NCI-H2081 treated with DMSO at 0.1 percent for 48 hours (cell line): ENCODE measurements at regions not wholly inside any gene's neighbourhood (a gene's known extent, or its start where the extent isn't known, plus 50 kb on each side); places are given as distances from the start of the nearest gene placed in this dataset.

Experiments used
- DNase-seq: peaks from one replicate; lab custom pipeline; 2025; lab: John Stamatoyannopoulos, UW

DNA sequence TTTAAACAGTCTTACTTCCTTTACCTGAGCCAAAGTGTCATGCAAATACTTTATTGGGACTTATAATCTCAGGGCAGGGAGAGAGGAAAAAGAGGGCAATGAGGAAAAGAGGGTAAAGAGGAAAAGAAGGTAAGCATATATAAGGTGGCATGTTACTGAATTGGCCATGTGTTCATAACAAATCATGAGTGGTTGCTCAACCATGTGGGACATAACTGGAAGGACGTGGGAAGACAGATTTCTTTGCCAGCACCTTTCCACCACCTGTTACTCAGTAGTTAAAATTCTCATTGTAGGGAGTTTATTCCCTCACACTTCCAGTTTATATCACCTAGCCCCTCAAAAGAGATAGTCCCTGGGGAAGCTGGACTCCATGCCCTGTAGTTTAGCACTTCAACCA is 54.7 kb upstream of the TPRG1 start:
- DNase-seq = no peak

DNA sequence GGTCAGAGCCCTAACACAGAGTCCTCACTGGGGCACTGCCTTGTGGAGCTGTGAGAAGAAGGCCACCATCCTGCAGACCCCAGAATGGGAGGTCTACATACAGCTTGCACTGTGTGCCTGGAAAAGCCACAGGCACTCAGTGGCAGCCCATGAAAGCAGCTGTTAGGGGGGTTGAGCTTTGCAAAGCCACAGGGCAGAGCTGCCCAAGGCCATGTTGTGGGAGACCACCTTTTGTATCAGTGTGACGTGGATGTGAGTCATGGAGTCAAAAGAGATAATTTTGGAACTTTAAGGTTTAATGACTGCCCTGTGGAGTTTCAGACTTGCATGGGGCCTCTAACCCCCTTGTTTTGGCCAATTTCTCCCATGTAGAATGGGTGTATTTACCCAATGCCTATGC is 52.9 kb upstream of the TPRG1 start:
- DNase-seq = no peak

DNA sequence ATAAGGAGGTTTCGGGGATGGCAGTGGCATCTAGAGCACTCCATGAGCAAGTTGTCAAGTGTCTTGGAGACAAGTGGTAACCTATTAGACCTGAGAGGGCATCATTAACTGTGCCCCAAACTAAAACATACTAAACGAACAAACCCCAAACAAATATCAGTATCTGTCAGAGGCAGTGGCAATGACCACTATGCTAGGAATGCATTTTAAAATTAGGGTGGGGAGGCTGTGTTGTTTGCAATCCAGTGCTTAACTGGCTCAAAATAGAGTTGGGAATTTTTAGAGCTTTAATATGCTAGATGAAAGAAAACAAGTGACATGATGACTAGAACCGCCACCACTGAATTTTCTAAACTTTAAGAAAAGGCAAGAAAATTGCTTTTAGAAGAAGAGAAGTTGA is 51.8 kb upstream of the TPRG1 start:
- DNase-seq = no peak

DNA sequence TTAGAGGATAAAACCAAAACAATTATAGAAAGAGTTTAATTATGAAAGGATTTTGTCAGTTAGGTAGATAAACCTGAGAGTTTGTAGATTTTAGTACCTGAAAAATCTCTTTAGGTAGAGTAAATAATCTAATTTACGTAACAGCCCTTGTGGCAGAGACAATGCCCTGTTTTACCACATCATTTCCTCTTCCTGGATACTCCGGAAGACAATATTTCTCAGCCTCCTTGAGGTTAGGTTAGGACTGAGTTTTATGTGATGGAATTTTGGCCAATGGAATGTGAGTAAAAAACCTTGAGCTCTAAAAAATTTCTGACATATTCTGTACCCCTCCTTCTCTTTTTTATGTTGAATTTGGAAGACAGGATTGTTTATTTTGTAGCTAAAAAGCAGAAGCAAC is 50.7 kb upstream of the TPRG1 start:
- no peak for DNase-seq
